ENCODE measurements at regions not wholly inside any gene's neighbourhood (a gene's known extent, or its start where the extent isn't known, plus 50 kb on each side); places are given as distances from the start of the nearest gene placed in this dataset.

- peak; percentile 46 for DNase-seq
- peaks cover 7% of the 10 kb centered on the region for H3K4me1 Mint-ChIP-seq (ENCODE audit: low read depth, unreplicated experiment)
These were observed 602.3 kb upstream of the SUCLG2 start for GRCh38 chr3:68256635-68257223.

GRCh38 chr3:68249265-68249664 is 594.9 kb upstream of the SUCLG2 start:
- peaks cover 3% of the 10 kb centered on the region for H3K4me1 Mint-ChIP-seq (ENCODE audit: low read depth, unreplicated experiment)
- TF ChIP-seq CTCF (IDR thresholded peaks at IDR 0.05; ENCODE audit: partially characterized antibody, unreplicated experiment) = no peak
- H3K4me3 Mint-ChIP-seq (ENCODE audit: unreplicated experiment) = no peak overlapping the region
- no peak for DNase-seq
- no peaks in the 10 kb centered on the region for H3K36me3 Mint-ChIP-seq (ENCODE audit: unreplicated experiment)
- no peak overlapping the region for H3K27ac Mint-ChIP-seq (ENCODE audit: unreplicated experiment)
- H3K9me3 Mint-ChIP-seq (ENCODE audit: unreplicated experiment) = peaks cover 2% of the 10 kb centered on the region
- H3K27me3 Mint-ChIP-seq (ENCODE audit: unreplicated experiment) = peaks cover 3% of the 10 kb centered on the region

More at GRCh38 chr3:68256635-68257223, 602.3 kb upstream of the SUCLG2 start:
- Mint-ChIP-seq H3K27ac (ENCODE audit: unreplicated experiment) (peak overlapping the region; percentile 39), H3K27me3 (ENCODE audit: unreplicated experiment) (peaks cover 2% of the 10 kb centered on the region), H3K36me3 (ENCODE audit: unreplicated experiment) (no peaks in the 10 kb centered on the region), H3K9me3 (ENCODE audit: unreplicated experiment) (no peaks in the 10 kb centered on the region), H3K4me3 (ENCODE audit: unreplicated experiment) (no peak overlapping the region)
- TF ChIP-seq CTCF (IDR thresholded peaks at IDR 0.05; ENCODE audit: partially characterized antibody, unreplicated experiment) = peak; percentile 21

DNA sequence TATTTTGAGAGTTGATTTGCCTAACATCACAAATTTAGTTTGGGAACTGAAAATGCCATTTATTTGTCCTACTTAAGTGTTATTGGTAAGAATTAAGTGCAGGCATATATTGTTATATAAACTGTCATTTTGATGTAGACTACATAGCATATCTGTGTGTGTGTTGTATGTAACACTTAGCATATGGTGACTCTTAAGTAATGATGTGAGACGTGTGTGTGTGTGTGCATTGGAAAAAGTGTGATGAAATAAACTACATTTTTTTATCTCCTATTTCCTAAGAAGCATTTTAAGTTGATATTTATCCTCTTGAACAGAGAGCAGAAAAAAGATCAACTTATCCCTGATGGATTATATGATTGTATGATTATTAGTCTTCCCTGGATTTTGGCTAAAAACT is 588.2 kb upstream of the SUCLG2 start:
- TF ChIP-seq CTCF (IDR thresholded peaks at IDR 0.05; ENCODE audit: partially characterized antibody, unreplicated experiment) = no peak
- no peaks in the 10 kb centered on the region for H3K36me3 Mint-ChIP-seq (ENCODE audit: unreplicated experiment)
- no peak overlapping the region for H3K4me3 Mint-ChIP-seq (ENCODE audit: unreplicated experiment)
- H3K4me1 Mint-ChIP-seq (ENCODE audit: low read depth, unreplicated experiment) = peaks cover 8% of the 10 kb centered on the region
- H3K9me3 Mint-ChIP-seq (ENCODE audit: unreplicated experiment) = no peaks in the 10 kb centered on the region
- H3K27ac Mint-ChIP-seq (ENCODE audit: unreplicated experiment) = no peak overlapping the region
- H3K27me3 Mint-ChIP-seq (ENCODE audit: unreplicated experiment) = no peaks in the 10 kb centered on the region
- no peak for DNase-seq

DNA sequence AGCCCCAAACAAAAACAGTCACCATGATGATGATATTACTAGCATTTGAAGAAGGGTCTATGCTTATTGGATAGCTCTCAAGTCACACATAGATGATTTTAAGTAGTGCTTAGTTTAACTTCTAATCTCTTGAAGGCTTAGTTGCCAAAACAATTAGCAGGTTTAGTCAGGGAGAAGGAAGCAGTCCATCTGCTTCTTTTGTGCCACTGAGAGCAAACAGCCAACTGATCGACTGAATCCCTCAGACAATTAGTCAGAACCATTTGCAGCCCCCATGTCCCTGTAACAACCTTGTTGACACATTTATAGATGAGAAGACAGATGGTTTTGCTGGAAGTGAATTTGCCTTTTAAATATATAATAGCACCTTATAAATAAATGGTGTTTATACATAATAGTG is 585.1 kb upstream of the SUCLG2 start:
- Mint-ChIP-seq H3K4me1 (ENCODE audit: low read depth, unreplicated experiment) (peaks cover 9% of the 10 kb centered on the region), H3K36me3 (ENCODE audit: unreplicated experiment) (no peaks in the 10 kb centered on the region), H3K9me3 (ENCODE audit: unreplicated experiment) (no peaks in the 10 kb centered on the region), H3K27me3 (ENCODE audit: unreplicated experiment) (no peaks in the 10 kb centered on the region), H3K4me3 (ENCODE audit: unreplicated experiment) (no peak overlapping the region), H3K27ac (ENCODE audit: unreplicated experiment) (peak overlapping the region; percentile 43)
- TF ChIP-seq CTCF (IDR thresholded peaks at IDR 0.05; ENCODE audit: partially characterized antibody, unreplicated experiment) = no peak
- DNase-seq = no peak

DNA sequence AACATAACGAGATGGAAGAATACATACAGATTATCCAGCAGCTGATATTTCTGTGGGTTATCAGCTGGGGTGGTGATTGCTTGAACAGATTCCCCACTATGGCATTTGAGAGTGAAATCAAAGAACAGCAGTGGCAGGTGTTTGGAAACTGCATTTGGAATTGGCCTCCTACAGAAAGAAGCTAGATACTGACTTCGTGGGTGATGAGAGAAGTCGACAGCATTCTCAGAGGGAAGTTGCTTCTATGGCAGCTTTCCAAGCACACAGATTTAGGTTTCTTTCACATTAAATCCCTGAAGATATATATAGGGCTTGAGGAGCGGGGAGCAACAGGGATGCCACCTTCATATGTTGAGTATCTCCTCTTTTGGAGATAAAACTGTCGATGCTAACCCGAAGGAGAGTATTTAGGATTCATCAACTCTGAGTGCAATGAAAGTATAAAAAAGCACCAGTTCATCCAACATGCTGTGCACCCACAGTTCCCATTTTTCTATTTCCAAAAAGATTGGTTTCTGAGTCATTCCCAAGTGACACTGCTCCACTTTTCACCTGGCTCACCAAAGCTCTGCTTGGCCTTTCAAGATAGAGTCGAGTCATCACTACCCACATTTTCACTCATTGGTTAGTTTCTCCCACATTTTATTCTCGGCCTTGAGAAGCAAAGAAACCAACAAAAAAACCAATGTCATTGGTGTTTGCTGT is 579.8 kb upstream of the SUCLG2 start:
- no peaks in the 10 kb centered on the region for H3K36me3 Mint-ChIP-seq (ENCODE audit: unreplicated experiment)
- DNase-seq = no peak
- no peaks in the 10 kb centered on the region for H3K27me3 Mint-ChIP-seq (ENCODE audit: unreplicated experiment)
- no peak overlapping the region for H3K4me3 Mint-ChIP-seq (ENCODE audit: unreplicated experiment)
- no peak for TF ChIP-seq CTCF (IDR thresholded peaks at IDR 0.05; ENCODE audit: partially characterized antibody, unreplicated experiment)
- peaks cover 1% of the 10 kb centered on the region for H3K4me1 Mint-ChIP-seq (ENCODE audit: low read depth, unreplicated experiment)
- H3K9me3 Mint-ChIP-seq (ENCODE audit: unreplicated experiment) = no peaks in the 10 kb centered on the region
- H3K27ac Mint-ChIP-seq (ENCODE audit: unreplicated experiment) = no peak overlapping the region
